H1 (cell line): ENCODE measurements at regions not wholly inside any gene's neighbourhood (a gene's known extent, or its start where the extent isn't known, plus 50 kb on each side); places are given as distances from the start of the nearest gene placed in this dataset.

Source experiments
- CTCF ChIA-PET: fragments of 300-600 bp; sonication (Branson Sonifier 250); formaldehyde crosslinking; loops from one replicate; lab custom pipeline; 2021; ENCODE audit not compliant: partially characterized antibody; lab: Charles Lee
- POLR2A ChIA-PET: fragments of 300-600 bp; sonication (Branson Sonifier 250); formaldehyde crosslinking; loops from one replicate; lab custom pipeline; 2021; ENCODE audit warnings: inconsistent platforms; ENCODE audit not compliant: partially characterized antibody; lab: Charles Lee
- DNase-seq, 2 experiments: peaks; one replicate each; pipeline versions ENCODE4 v3.0.0 to v3.0.0-alpha.2; 2010 to 2022; ENCODE audit warnings: low spot score in 2 of 2, low read depth in 1 of 2, mixed read lengths in 1 of 2
- FAIRE-seq: peaks from 2 replicates; lab custom pipeline; 2011; peaks lifted over from hg19 to GRCh38; lab: Jason Lieb, UNC
- H2AFZ ChIP-seq: 2 replicates; pipeline ENCODE4 v1.8.1; 2012; ENCODE audit warnings: low read length, inconsistent platforms
- H2AK5ac ChIP-seq: 2 replicates; pipeline ENCODE4 v1.6.1; 2013; ENCODE audit warnings: low read depth, low read length
- H2BK120ac ChIP-seq: replicated peaks from 2 replicates; pipeline ENCODE3; 2013; ENCODE audit warnings: low read depth, low read length, inconsistent platforms
- H2BK12ac ChIP-seq: 2 replicates; pipeline ENCODE4 v1.6.1; 2013; ENCODE audit warnings: low read depth, low read length
- H2BK15ac ChIP-seq: 2 replicates; pipeline ENCODE4 v1.6.1; 2013; ENCODE audit warnings: low read length
- H2BK20ac ChIP-seq: 2 replicates; pipeline ENCODE4 v1.6.1; 2013; ENCODE audit warnings: low read length
- H2BK5ac ChIP-seq: 2 replicates; pipeline ENCODE4 v1.6.1; 2013; ENCODE audit warnings: low read depth, low read length
- H3K14ac ChIP-seq: 2 replicates; pipeline ENCODE4 v1.6.1; 2013; ENCODE audit warnings: inconsistent platforms; ENCODE audit not compliant: insufficient read length
- H3K18ac ChIP-seq: 2 replicates; pipeline ENCODE4 v1.6.1; 2013; ENCODE audit warnings: low read length; ENCODE audit errors: extremely low read depth
- H3K23ac ChIP-seq: 2 replicates; pipeline ENCODE4 v1.6.1; 2013; ENCODE audit warnings: inconsistent platforms; ENCODE audit not compliant: insufficient read length
- H3K23me2 ChIP-seq: 2 replicates; pipeline ENCODE4 v1.6.1; 2013; ENCODE audit warnings: low read depth, low read length
- H3K27ac ChIP-seq: 2 replicates; pipeline ENCODE4 v1.6.1; 2011; ENCODE audit warnings: low read depth, low read length, inconsistent platforms
- H3K27me3 ChIP-seq, 4 experiments: replicated peaks in 1 of 4; 1 replicate in 1 of 4; 2 replicates in 3 of 4; pipeline versions ENCODE4 v1.6.1 to v1.8.1; 2011 to 2013; ENCODE audit warnings: low read length in 3 of 4, mild to moderate bottlenecking in 3 of 4, inconsistent platforms in 2 of 4, mixed read lengths in 2 of 4, moderate library complexity in 1 of 4; ENCODE audit not compliant: control insufficient read depth in 3 of 4, insufficient read depth in 3 of 4; ENCODE audit errors: extremely low read depth in 1 of 4
- H3K36me3 ChIP-seq, 4 experiments: 2 replicates each; pipeline versions ENCODE4 v1.6.1 to v1.8.1; 2011 to 2013; ENCODE audit warnings: mild to moderate bottlenecking in 4 of 4, low read length in 3 of 4, moderate library complexity in 2 of 4, control low read depth in 1 of 4, inconsistent platforms in 1 of 4; ENCODE audit not compliant: insufficient read depth in 4 of 4, control insufficient read depth in 2 of 4
- H3K4ac ChIP-seq: replicated peaks from 2 replicates; pipeline ENCODE3; 2013; ENCODE audit warnings: low read length, low read depth, mixed read lengths, inconsistent platforms; ENCODE audit not compliant: insufficient read length
- H3K4me1 ChIP-seq, 4 experiments: replicated peaks in 1 of 4; 1 replicate in 1 of 4; 2 replicates in 3 of 4; pipeline versions ENCODE4 v1.6.1 to v1.8.1; 2011 to 2013; ENCODE audit warnings: low read length in 3 of 4, inconsistent platforms in 2 of 4, mixed read lengths in 1 of 4; ENCODE audit not compliant: insufficient read depth in 4 of 4, control insufficient read depth in 3 of 4
- H3K4me2 ChIP-seq, 2 experiments: 2 replicates each; pipeline versions ENCODE4 v1.6.1 to v1.8.1; 2011 to 2013; ENCODE audit warnings: low read depth in 2 of 2, low read length in 2 of 2, control low read depth in 1 of 2, inconsistent platforms in 1 of 2, mild to moderate bottlenecking in 1 of 2; ENCODE audit not compliant: insufficient read depth in 1 of 2
- H3K4me3 ChIP-seq, 4 experiments: fragments of 200-600, 300-600 bp in 1 of 4; sonication (generic), shearing (Covaris generic), sonication (Bioruptor Twin) in 1 of 4; 2 replicates each; pipeline versions ENCODE4 v1.5.1 to v1.8.1; 2011 to 2016; ENCODE audit warnings: low read length in 4 of 4, low read depth in 3 of 4, control low read depth in 2 of 4, inconsistent platforms in 2 of 4, mild to moderate bottlenecking in 2 of 4, mixed read lengths in 1 of 4, moderate library complexity in 1 of 4; ENCODE audit not compliant: insufficient read depth in 2 of 4; ENCODE audit errors: extremely low read depth in 1 of 4
- H3K56ac ChIP-seq: replicated peaks from 2 replicates; pipeline ENCODE3; 2013; ENCODE audit warnings: low read depth, mild to moderate bottlenecking, mixed read lengths, low read length, inconsistent platforms; ENCODE audit not compliant: insufficient read length
- H3K79me1 ChIP-seq: 2 replicates; pipeline ENCODE4 v1.6.1; 2013; ENCODE audit warnings: low read depth, low read length, control low read depth
- H3K79me2 ChIP-seq, 2 experiments: 2 replicates each; pipeline versions ENCODE4 v1.6.1 to v1.8.1; 2012 to 2013; ENCODE audit warnings: low read length in 2 of 2, mild to moderate bottlenecking in 2 of 2, inconsistent platforms in 1 of 2; ENCODE audit not compliant: insufficient read depth in 2 of 2, control insufficient read depth in 1 of 2
- H3K9ac ChIP-seq, 4 experiments: replicated peaks in 1 of 4; 1 replicate in 1 of 4; 2 replicates in 3 of 4; pipeline versions ENCODE4 v1.6.1 to v1.8.1; 2011 to 2013; ENCODE audit warnings: low read depth in 3 of 4, low read length in 3 of 4, control low read depth in 2 of 4, mild to moderate bottlenecking in 2 of 4, moderate library complexity in 2 of 4, inconsistent platforms in 1 of 4; ENCODE audit errors: extremely low read depth in 1 of 4
- H3K9me3 ChIP-seq, 2 experiments: 2 replicates each; pipeline versions ENCODE4 v1.6.1 to v1.8.1; 2012 to 2013; ENCODE audit warnings: mild to moderate bottlenecking in 2 of 2, moderate library complexity in 2 of 2, control low read depth in 1 of 2, inconsistent platforms in 1 of 2, low read depth in 1 of 2, low read length in 1 of 2, mixed read lengths in 1 of 2; ENCODE audit not compliant: insufficient read depth in 2 of 2
- H4K20me1 ChIP-seq, 2 experiments: replicated peaks in 1 of 2; 2 replicates each; pipeline versions ENCODE3 to v1.8.1; 2011 to 2013; ENCODE audit warnings: inconsistent platforms in 2 of 2, low read length in 2 of 2, mild to moderate bottlenecking in 1 of 2; ENCODE audit not compliant: insufficient read depth in 2 of 2, control insufficient read depth in 1 of 2
- H4K5ac ChIP-seq: 2 replicates; pipeline ENCODE4 v1.6.1; 2013; ENCODE audit warnings: low read length, low read depth, mixed read lengths, inconsistent platforms; ENCODE audit not compliant: insufficient read length
- H4K8ac ChIP-seq: 2 replicates; pipeline ENCODE4 v1.8.0; 2013; ENCODE audit warnings: mild to moderate bottlenecking, moderate library complexity, low read length, inconsistent platforms; ENCODE audit not compliant: insufficient read depth; ENCODE audit errors: extremely low read depth
- H4K91ac ChIP-seq: replicated peaks from 2 replicates; pipeline ENCODE3; 2013; ENCODE audit warnings: low read length, mixed read lengths, inconsistent platforms; ENCODE audit not compliant: insufficient read length
- CREB1 ChIP-seq: IDR thresholded peaks from 2 replicates; pipeline ENCODE4 v1.6.1; 2012; ENCODE audit warnings: inconsistent platforms
- FOSL1 ChIP-seq: IDR thresholded peaks from 2 replicates; pipeline ENCODE4 v1.6.1; 2011; ENCODE audit warnings: mild to moderate bottlenecking, low read depth, low read length, moderate library complexity; ENCODE audit not compliant: insufficient read depth
- HDAC6 ChIP-seq: IDR thresholded peaks from one replicate; pipeline ENCODE4 v1.7.1; 2012; ENCODE audit warnings: low read depth, mild to moderate bottlenecking, inconsistent platforms, low read length, moderate library complexity
- PHF8 ChIP-seq: fragments of 200-600 bp; sonication (generic); conservative IDR thresholded peaks from 2 replicates; pipeline ENCODE4 v1.7.1; 2012; ENCODE audit warnings: low read depth, mild to moderate bottlenecking, inconsistent platforms, low read length, moderate library complexity
- SIN3A ChIP-seq, 2 experiments: IDR thresholded peaks in 1 of 2; conservative IDR thresholded peaks in 1 of 2; 2 replicates each; pipeline ENCODE4 v1.6.1; 2011 to 2012; ENCODE audit warnings: low read length in 2 of 2, improper control_type of control experiment in 1 of 2, low read depth in 1 of 2, mild to moderate bottlenecking in 1 of 2
- TBP ChIP-seq: IDR thresholded peaks from 2 replicates; pipeline ENCODE4 v1.6.1; 2011; ENCODE audit warnings: low read depth, low read length, improper control_type of control experiment
- WGBS, 2 experiments: shearing (Covaris generic) in 1 of 2; methylation state at CpG; one replicate each; pipeline versions ENCODE4 v1.1.6 to v1.1.7; 2013 to 2015; ENCODE audit warnings: low lambda C conversion rate in 2 of 2, mixed read lengths in 2 of 2, inconsistent platforms in 1 of 2, low coverage in 1 of 2, missing lambda C conversion rate in 1 of 2; ENCODE audit not compliant: insufficient replicate concordance in 2 of 2, insufficient coverage in 1 of 2, insufficient read length in 1 of 2; ENCODE audit errors: extremely low coverage in 1 of 2, missing lambda C conversion rate in 1 of 2; 5-methylcytosine and 5-hydroxymethylcytosine counted together

DNA sequence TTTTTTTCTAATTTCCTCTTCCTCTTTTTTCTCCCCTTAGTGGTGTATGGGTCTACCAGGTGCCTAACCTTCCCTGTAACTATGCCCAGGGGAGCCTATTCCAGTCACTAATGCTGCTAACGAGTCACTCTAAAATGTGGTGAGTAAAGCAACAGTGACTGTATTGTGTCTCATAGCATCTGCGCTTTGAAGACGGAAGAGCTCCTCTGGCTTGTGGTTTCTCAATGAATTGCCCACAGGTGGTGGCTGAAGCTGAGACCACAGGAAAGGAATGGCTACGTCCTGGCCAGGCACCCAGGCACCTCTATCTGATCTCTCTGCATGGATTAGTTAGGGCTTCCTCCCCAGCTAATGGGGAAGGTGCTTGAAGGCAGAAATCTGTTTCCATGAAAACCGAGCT lies 763.5 kb upstream of the FRG1 start:
- H3K4ac ChIP-seq: peak overlapping the region; percentile 58
- DNase-seq (no peak), FAIRE-seq (no peak)
- H3K23me2 ChIP-seq: no peaks in the 10 kb centered on the region
- H2AFZ ChIP-seq: no peak overlapping the region
- peaks cover 2 to 18% (median 9%) of the 10 kb centered on the region in 4 experiments for H3K4me1 ChIP-seq
- peak overlapping the region; percentile 61 for H4K5ac ChIP-seq
- H2BK120ac ChIP-seq: peak overlapping the region; percentile 51
- no peak overlapping the region for H4K8ac ChIP-seq
- no peaks in the 10 kb centered on the region for H3K27me3 ChIP-seq
- H3K4me3 ChIP-seq: no peak overlapping the region
- H4K20me1 ChIP-seq: no peaks in the 10 kb centered on the region
- peak overlapping the region; percentile 89; the same call in 1 of the 2 replicates for H2BK5ac ChIP-seq
- WGBS, 2 experiments: 72% methylated on average over 5 of the region's 5 CpGs; no CpG with 5 or more reads in 1 of the 2 experiments
- peak overlapping the region; percentile 68 for H2BK12ac ChIP-seq
- no peak overlapping the region for H3K23ac ChIP-seq
- peak overlapping the region; percentile 81 for H3K18ac ChIP-seq
- peak overlapping the region; percentile 68; the same call in 1 of the 2 replicates for H2BK20ac ChIP-seq
- H3K79me2 ChIP-seq: no peaks in the 10 kb centered on the region
- no peaks in the 10 kb centered on the region for H3K79me1 ChIP-seq
- no peaks in the 10 kb centered on the region for H3K9me3 ChIP-seq
- H3K4me2 ChIP-seq: no peak overlapping the region; a peak in 1 of 4 replicates
- no peak overlapping the region for H2AK5ac ChIP-seq
- TF ChIP-seq HDAC6 (no peak), CREB1 (no peak), FOSL1 (no peak), PHF8 (no peak), SIN3A (conservative IDR thresholded peaks at IDR 0.05 in 1 of 2, IDR thresholded peaks at IDR 0.05 in 1 of 2; ENCODE audit: low read depth in 1 of 2, low read length in 2 of 2) (no peak), TBP (no peak)
- no peak overlapping the region for H3K14ac ChIP-seq
- H3K27ac ChIP-seq: no peak overlapping the region
- H3K36me3 ChIP-seq: no peaks in the 10 kb centered on the region
- CTCF ChIA-PET: interaction anchor here (0.8 to 2.5 kb wide), 4 partner anchors 10 to 75 kb away, joined by 3 to 14 read pairs (median 5); no protein-coding TSS in a partner anchor
- no peak overlapping the region for H3K9ac ChIP-seq
- no peak overlapping the region for H2BK15ac ChIP-seq
- POLR2A ChIA-PET: interaction anchor here (2.3 kb wide), 1 partner anchor 9 kb away, joined by 9 read pairs; no protein-coding TSS in a partner anchor
- peak overlapping the region; percentile 87 for H4K91ac ChIP-seq
- H3K56ac ChIP-seq: no peak overlapping the region
